ENCODE measurements at regions not wholly inside any gene's neighbourhood (a gene's known extent, or its start where the extent isn't known, plus 50 kb on each side); places are given as distances from the start of the nearest gene placed in this dataset.

GRCh38 chr6:130699742-130700141 lies 127.5 kb upstream of the SMLR1 start:
- TF ChIP-seq EZH2 (IDR thresholded peaks at IDR 0.05; ENCODE audit: borderline replicate concordance, low read depth, low read length, severe bottlenecking) = no peak
- no peak for TF ChIP-seq CTCF (IDR thresholded peaks at IDR 0.05; ENCODE audit: borderline replicate concordance, extremely low read depth, low read length, poor library complexity, severe bottlenecking)
